Peyer's patch (tissue), 4 donors: ENCODE measurements at regions not wholly inside any gene's neighbourhood (a gene's known extent, or its start where the extent isn't known, plus 50 kb on each side); places are given as distances from the start of the nearest gene placed in this dataset.

Source experiments
- CTCF ChIP-seq, 6 experiments: fragments of 450-650 bp in 4 of 6; fragments of 200-600 bp in 2 of 6; sonication (generic) in 1 of 6; IDR thresholded peaks; one replicate each; pipeline ENCODE4 v1.5.1; 2017 to 2019; ENCODE audit warnings: antibody characterized with exemption in 6 of 6, mild to moderate bottlenecking in 3 of 6, moderate library complexity in 1 of 6
- POLR2A ChIP-seq, 2 donors: fragments of 450-650 bp; IDR thresholded peaks; one replicate each; pipeline ENCODE4 v1.5.1; 2017; ENCODE audit warnings: antibody characterized with exemption in 2 of 2, mild to moderate bottlenecking in 2 of 2, moderate library complexity in 2 of 2

- TF ChIP-seq CTCF (IDR thresholded peaks at IDR 0.05) (no peak), POLR2A (IDR thresholded peaks at IDR 0.05) (no peak)
These were observed 202.7 kb upstream of the SLC35B3 start for GRCh38 chr6:8637896-8638597.
